NCI-H524 treated with DMSO at 0.1 percent for 48 hours (cell line): ENCODE measurements at regions not wholly inside any gene's neighbourhood (a gene's known extent, or its start where the extent isn't known, plus 50 kb on each side); places are given as distances from the start of the nearest gene placed in this dataset.

Experiments used
- DNase-seq: peaks from one replicate; lab custom pipeline; 2025; lab: John Stamatoyannopoulos, UW

DNA sequence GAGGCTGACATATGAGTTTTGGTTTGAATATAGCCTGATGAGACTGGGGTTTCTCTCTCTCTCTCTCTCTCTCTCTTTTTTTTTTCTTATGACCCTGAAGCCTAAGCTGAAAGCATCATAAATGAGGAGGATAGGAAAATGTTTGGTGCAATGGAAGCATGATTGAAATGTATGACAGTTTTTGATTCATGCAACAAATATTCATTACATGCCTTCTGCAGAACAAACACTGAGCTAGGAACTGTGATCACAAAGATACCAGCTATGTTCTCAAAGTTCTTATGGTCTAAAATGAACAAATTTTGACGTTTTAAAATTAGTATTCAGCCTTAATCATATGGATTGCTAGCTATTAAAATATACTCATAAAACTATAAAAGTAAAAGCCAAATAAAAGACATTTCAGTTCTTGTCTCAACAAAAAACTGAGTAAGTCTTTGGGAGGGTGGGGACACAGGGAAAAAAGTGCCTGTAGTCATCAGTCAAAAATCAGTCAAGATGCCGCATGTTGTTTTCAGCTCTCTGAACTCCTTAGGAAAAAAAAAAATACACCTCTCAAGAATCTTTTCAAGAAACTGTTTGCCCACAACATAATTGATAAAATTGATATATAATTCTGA, 57.2 kb downstream of the NKX6-1 start:
- no peak for DNase-seq

DNA sequence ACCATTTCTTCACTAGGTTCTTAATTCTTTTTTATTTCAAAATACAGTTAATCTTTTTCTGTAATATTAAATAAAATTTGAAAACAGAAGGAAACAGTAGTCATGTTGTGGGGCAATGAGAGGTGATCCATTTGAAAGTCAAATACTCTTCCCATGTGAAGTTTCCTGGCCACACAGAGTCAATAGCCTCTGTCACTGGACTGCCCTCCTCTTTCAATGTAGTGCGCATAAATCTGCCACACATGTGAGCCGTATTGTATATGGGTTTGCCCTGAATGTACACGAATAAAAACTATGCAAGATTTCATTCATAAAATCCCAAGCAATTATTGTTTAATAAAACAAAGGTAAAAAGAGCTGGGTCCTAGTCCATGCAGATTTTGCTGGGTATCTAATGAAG, 59.1 kb downstream of the NKX6-1 start:
- no peak for DNase-seq

DNA sequence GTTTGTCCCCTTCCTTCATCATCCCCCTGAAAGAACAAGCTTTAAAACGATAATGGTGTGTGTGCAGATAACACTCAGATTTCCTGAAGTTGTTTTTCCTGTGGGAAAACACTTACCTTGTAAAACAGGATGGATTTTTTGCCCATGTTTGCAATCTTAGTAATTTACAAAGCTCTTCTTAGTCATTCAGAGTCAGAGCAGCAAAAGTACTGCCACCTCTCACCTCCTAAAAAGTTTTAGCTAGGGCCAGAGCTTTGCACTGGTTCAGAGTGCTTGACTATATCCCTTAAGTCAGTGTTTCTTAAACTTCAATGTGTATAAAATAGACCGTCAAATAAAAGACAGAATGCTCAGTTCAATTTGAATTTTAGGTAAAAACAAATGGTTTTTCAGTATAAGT, 62.3 kb downstream of the NKX6-1 start:
- no peak for DNase-seq

DNA sequence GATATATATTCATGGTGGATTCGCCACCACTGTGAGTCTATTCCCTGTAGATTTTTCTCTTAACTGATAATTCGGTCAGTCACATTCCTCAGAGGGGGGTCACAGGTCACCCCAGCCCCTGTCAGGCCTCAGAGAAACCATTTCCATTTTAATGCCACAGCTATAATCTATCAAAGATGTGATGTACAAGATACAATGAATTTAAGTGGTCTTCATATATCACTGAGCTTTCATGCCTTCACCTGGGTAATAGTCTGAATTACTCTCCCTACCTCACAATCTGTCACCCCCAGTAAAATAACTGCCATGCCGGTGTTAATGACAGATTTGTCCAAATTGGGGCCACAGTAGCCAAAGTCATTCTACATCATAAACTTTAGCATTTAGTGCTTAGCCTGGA, 64.7 kb downstream of the NKX6-1 start:
- no peak for DNase-seq

DNA sequence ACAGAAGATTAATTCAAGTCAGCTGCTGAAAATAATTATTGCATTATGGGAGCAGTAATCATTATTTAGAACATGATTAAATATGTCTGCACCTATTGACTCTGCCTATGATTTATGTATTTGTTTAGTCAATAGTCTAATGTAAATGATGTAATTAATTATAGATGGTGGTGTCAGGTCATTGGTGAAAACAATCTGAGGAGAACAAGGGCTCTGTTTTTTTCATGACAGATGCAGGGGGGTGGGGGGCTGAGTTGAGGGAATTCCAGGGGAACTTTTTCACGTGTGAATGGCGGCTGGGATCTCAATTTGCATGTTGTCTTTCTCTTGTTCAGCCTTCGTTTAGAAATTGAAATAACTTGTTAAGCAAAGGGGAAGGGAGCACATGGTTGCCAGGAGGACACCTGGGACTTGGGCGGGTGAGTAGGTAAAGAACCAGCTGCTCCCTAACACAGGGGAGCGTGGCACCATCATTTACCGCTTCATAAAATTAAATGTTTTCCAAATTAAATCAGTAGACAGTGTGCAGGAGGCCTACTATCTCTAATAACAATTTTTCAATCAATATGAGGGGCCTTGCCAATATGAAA, 65.4 kb downstream of the NKX6-1 start:
- no peak for DNase-seq

DNA sequence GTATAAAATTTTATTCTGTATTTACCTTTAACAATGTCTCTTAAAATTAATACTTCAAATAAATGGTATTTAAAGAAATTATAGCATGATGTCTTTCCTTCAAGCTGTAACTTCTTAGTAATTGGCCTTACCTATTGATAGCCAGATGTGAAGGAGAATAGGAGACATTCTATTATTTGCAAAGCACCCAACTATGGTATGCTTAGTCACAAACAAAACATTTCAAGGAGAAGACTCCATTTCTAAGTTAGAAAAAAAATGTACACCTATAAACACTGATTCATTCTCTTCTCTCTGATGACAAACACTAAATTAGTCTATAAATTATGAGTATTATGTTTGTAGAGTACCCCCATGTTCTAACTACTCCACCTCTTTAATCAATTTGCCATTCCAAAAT, 66.4 kb downstream of the NKX6-1 start:
- no peak for DNase-seq

DNA sequence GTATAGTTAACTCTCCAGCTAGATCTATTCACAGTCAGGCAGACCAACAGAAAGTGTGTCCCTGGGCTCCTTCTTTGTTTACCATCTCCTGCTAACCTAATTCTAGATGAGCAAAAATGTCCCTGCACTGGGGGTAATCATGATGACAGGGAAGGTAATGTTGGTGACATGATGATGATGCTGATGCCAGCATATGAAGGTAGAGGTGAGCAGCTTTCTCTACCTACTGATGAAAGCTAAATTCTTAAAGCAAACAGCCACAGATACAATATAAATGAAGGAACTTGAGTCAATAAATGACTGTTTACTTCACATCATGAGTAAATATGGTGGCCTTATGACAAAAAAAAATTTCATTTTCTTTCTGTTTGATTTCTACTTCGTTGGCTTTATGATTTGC, 78.5 kb downstream of the NKX6-1 start:
- DNase-seq, result no peak

DNA sequence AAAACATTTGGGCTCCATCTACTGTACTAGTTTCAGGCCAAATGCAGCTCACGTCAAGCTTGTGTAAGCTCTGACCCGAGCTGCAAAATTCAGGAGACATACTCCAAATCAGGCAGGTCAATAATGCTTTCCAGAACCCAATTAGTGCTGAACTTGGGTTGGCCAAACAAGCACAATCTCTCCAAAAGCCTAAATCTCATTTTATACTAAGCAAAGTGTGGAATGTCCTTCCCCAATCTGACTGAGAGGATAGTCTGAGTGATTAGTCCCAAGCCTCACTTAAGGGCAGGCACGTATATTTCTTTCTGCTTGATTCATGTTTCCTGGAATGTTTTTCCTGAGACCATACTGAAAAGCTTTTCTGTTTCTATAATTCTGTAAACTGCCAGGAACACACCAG, 79.9 kb downstream of the NKX6-1 start:
- DNase-seq, result no peak

DNA sequence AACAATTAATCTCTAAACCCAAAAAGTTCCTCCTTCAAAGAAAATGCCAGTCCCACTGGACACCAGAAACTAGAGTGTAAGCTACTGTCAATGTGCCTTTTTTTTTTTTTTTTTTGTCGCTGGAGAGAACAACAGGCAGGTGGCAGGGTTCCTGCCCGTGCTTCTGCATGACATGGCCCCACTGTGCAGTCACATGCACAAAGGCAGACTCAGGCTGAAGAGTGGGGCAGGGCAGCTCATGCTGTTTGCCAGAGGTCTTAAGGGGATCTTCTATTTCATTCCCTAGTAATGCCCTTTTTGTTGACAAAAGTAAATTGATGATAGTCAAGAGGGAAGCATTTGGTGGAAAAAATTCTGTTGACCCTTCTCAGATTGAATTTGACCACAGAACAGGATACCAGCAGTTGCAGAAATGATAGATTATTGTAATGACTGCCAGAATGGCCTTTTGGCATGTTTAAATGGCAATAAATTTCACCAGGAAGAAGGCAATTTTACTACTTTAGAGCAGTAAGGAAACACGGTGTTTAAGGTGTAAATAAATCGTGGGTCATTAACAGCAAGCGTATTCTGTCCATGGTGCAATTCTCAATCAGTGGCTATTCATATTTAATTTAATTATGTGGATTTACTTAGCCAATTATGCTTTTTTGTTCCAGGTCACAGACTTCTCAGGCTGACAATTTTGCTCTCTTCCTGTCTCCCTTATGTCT, 80.9 kb downstream of the NKX6-1 start:
- DNase-seq, result no peak

DNA sequence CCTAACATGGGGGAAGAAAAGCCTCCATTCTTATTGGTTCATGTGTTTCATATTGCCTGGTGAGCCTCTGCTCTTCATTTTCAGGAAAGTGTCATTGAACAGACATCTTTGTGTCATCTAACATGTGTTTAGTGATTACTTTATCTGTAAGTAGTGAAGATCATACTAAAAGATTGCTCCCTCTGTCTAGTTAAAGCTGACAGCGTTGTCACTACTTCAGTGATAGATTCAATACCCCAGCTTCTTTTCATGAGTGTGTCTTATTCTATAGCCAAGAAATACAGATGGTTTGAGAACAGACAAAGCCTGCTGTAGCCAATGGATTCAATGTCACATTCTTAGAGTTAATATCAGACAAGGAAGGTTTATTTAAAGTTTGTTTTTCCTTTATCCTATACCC, 85.1 kb downstream of the NKX6-1 start:
- no peak for DNase-seq

DNA sequence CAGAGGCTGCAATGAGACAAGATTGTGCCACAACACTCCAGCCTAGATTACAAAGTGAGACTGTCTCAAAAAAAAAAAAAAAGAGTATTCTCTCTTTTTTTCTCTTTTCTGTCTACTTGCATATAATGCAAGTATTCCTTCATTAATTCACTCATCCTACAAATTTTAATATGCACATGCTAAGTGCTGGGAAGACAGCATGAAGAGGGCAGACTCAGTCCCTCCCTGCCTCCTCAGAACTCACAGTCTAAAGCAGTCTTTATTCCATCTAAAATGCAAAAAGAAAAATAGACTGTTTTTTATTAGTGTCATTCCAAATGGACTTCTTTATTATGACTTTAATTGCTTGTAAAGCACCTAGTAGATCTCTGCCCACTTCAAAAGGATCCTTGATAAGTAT, 85.6 kb downstream of the NKX6-1 start:
- DNase-seq, result no peak

DNA sequence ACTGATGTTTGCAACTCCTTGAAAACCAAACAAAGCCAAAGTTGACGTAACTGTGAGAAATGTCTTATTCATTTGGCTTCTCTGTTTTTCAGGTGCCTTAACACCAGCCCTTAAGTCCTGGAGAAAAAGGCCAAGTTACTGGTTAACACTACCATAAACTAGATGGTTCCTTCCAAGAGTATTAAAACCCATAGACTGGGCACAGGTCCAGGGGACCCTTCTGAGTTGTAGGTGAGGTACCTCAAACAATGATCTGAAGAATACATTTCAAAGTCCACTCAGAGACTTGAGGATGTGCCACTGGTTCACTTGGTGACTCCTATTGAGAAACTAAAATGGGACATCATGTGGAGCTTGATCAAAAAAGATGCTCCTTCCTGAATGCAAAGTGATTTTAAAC, 87.0 kb downstream of the NKX6-1 start:
- DNase-seq, result no peak

DNA sequence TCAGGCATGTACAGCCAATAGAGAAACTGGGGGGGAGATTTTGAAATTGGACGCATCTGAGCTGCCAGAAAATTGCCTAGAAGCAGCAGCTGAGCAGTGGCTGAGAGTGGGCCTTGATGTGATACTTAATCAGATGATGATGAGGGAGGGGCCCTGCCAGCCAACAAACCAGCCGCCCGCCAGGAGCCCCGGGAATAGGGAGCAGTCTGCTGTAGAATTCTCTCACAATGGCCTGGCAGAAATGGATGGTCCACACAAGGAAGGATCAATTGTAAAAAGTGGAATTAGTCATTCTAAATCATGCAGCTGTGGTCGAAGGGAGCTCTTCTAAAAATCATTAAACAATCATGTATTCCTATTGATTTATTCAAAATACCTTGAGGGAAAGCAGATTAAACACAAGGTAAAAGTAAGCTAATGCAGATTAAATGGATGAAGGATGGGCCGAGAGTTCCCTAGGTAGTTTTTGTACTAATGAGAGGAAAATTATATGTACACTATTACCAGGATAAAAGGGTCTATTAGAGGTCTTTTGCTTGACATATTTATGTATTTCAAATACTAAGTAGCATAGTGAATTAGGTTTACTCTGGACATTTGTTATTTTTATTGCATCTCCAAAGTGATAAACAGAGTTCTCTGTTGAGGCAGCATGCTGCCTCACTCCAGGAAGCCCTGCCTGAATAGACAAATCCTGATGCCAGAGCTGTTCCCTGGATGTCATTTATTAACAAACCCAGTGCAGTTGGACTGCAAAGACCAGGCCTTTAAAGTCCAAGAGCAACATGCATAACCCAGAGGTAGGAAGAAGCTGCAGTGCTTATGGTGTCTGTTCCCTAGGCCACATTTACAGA, 91.3 kb downstream of the NKX6-1 start:
- no peak for DNase-seq

DNA sequence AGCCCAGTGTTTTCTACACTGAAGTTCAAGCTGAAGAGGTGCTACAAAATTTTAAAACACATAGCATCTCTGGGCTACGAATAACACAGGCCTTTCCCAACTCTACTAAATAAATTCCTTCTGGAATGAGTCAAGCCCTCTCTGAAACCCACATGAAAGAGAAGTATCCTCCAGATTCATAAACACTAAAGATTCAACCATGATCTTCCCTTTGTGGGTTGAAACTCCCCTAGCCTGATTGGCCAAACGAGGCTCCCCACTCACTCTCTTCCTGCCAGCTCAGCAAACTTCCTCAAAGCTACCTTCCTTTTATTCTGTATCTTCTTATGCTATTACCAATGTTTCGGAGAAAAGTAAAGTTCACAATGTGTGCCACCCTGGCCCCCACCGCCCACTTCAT, 95.4 kb downstream of the NKX6-1 start:
- DNase-seq, result no peak

DNA sequence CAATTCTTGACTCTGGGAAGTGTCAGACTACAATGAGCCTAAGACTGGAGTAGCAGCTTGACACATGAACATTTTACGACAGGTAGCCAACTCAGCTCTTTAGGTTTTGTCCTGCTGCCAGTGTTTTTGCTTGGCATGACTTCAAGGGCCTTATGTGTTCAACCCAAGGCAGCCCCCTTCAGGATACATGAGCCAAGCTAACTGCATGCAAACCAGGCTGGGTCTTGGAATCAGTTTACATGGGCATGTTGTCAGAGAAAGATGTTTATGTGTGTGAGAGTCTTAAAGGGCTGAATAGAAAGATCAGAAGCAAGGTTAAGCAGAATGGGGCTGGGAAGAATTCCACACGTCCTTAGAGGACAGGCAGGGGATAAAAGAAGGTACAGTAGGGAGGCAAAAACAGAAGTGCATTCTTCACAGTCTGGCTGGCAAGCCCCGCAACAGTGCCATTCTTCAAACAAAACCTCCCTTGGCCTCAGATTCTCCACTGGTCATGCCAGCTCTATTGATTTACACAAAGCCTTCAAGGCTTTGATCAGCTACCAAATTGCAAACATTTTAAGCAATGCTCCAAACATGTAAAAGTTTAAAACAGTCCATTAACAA, 97.3 kb downstream of the NKX6-1 start:
- DNase-seq, result no peak

DNA sequence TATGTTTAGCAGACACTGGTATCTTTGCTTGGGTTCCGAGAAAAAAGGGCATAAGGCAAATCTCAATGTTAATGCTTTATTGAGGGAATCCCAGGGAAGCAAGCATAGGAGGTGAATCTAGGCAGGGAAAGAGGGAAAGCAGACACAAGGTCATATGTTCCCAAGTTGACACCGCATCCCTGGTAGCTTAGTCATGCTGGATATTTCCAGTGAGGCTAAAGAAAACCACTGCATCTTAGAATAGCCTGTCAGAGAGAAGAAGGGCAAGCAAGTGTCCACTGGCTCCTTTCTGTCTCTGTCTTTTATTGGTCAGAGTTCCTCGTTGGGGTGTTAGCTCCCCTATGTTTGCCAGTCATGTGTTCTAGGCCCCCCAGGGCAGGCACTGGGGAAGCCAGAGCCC, 104.7 kb downstream of the NKX6-1 start:
- no peak for DNase-seq

DNA sequence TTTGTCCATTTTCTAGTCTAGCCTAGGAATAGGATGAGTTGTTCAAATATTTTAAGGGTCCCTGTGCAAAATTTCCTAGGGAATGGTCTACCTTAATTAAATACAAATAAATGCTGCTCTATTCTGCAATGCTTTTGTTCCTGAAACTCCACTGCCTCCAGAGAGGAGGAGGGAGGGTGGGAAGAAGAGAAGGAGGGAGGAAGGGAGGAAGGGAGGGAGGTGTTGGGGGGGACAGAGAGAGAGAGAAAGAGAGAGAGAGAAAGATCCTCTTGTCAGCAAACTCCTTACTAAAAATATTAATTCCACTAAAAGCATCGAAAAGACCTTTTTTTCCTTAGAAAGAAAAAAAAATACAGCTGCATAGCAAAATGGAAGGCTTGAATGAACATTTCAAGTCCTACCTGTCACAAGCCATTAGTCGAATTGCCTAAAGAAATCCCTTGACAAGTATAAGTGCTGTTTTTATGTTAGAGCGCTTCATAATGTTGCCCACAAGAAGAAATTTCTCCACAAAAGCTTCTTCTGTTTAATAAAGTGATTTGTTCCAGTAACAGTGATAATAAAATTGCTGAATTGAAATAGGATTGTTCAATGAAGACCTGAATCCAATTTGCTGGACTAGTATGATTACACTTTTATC, 106.0 kb downstream of the NKX6-1 start:
- no peak for DNase-seq

DNA sequence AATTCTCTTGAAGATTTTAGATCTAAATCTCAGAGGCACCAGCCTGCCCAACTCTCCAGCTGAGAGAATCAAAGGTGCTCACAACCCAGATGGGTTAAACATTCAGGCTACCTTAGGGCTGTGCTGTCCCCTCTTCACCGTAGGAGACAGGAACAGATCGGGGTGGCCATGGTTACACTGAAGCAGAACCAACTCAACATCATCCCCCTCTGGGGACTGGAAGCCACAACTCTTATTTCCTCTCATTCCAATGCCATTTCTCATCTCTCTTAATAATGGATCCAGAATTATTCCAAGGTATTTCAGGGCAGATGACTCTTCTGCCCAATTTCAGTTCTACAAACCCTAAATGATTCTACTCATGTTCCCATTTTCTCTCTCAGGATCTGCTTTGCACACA, 109.7 kb downstream of the NKX6-1 start:
- DNase-seq, result no peak

DNA sequence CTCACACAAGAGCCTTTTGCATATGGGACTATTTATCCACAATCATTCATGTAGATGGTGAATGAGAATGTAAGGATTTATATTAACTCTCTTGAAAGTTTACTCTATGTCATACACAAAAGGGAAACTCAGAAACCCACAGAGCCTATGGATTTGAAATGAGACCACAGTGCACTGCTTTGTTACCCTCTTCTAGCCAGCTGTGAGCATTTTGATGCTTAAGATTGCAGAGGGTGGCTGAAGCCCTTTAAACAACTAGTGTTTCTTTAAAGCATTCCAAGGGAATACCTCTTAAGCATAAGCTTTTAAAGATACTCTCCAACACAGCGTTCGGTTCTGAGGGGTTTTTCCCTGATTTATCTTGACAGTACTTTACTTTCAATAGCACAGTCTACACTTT, 113.9 kb downstream of the NKX6-1 start:
- no peak for DNase-seq

DNA sequence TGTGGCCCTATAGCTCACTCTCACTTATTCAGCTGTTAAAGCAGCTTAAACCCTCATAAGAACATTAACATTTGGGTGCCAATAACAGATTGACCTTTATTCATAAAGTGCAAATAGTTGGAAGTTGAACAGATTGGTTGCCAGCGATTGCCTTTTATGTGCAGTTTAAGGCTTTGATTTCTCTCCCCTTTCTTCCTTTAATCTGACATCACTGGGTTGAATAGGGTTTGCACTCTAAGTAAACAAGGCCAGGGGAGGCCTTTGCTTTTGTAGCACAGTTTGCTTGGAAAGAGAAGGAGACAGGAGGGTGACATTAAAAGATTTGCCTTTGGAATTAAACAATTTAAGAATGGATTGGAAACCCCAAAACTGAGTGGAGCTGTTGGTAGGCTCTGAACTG, 114.3 kb downstream of the NKX6-1 start:
- DNase-seq, result no peak

DNA sequence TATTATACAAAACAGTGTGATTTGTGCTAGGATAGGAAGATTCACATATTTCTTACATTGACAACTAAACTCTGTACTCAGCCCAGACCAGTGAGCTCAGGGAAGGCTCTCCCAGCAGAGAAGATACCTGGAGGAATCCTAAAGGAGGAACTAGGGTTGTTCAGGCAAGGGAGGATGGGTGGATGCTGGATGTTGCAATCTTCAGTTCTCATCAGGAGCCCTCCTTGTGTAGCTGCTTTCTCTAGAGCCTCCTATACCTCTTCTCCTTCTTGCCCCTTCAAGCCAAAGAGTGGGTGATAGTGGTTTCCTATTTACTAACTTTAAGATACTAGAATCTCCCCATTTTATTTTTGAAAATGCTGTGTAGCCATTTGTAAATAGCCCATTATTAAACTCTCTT, 117.3 kb downstream of the NKX6-1 start:
- no peak for DNase-seq
